NCI-H82 treated with DMSO at 0.1 percent for 48 hours (cell line): ENCODE measurements at regions not wholly inside any gene's neighbourhood (a gene's known extent, or its start where the extent isn't known, plus 50 kb on each side); places are given as distances from the start of the nearest gene placed in this dataset.
"Not testable (repeated sequence)": the region's sequence is repeated elsewhere in the genome, so short reads cannot be mapped to it uniquely, and the experiment has no call there.

ENCODE experiments used
- DNase-seq: peaks from one replicate; lab custom pipeline; 2025; ENCODE audit not compliant: unreplicated experiment; lab: John Stamatoyannopoulos, UW

DNA sequence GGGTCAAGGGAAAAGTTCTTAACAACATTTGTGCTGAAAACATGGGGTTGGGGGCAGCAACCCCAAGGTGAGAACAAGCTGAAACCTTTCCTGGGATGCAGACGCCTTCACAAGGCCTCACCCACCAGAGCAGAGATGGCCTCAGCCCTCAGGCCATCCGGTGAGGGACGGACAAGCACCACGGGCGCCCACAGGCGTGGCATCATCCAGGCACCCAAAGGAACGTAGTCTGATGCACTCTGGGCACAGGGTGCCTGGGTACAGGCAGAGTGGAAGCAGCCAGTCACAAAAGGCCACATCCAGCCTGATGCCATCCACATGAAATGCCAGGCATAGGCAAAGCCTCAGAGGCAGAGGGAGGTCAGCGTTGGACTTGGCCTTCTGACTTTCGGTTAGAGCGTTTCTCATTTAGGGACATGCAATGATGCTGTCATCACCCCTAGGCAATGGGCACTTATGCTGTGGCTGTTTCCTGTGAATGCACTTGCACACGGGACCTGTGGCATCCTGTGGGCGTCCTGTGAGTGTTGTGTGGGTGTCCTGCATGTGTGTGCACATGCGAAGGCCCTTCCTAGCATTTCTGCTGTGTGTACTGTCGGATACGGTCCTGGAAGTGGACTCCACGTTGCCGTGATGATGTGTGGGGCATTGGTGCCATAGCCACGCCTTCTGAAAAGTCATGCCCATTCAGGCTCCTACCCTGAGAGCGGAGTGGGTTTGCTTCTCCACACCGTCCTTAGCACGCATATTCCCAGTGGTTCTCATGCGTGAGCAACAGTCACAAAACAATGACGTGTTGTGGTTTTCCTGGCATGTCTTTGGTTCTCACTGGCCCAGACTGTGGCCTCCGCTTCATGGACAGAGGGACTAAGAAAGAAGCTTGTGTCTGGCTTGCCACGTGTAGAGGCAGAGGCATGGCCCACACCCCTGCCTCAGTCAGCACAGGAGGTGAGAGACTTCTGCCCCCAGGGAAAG is 52.7 kb upstream of the ZNF469 start:
- no peak for DNase-seq

- DNase-seq = no peak
Observed at GRCh38 chr16:88330971-88331890, 51.5 kb upstream of the ZNF469 start.

GRCh38 chr16:88331989-88332920 is 50.5 kb upstream of the ZNF469 start:
- DNase-seq = no peak

- DNase-seq = not testable (repeated sequence)
Observed at GRCh38 chr16:88332921-88333825, 49.6 kb upstream of the ZNF469 start.
